SU-DHL-6 (cell line): ENCODE measurements at regions not wholly inside any gene's neighbourhood (a gene's known extent, or its start where the extent isn't known, plus 50 kb on each side); places are given as distances from the start of the nearest gene placed in this dataset.

ENCODE experiments used
- H2AFZ ChIP-seq: fragments of 200-600 bp; sonication (generic); 2 replicates; pipeline ENCODE4 v1.6.1; 2014; ENCODE audit warnings: low read depth, mild to moderate bottlenecking, moderate library complexity, mixed read lengths, antibody characterized with exemption, low read length; ENCODE audit not compliant: severe bottlenecking
- H3F3A ChIP-seq: fragments of 200-600 bp; shearing (Covaris generic); 2 replicates; pipeline ENCODE4 v1.6.0; 2016; ENCODE audit warnings: antibody characterized with exemption, mild to moderate bottlenecking; ENCODE audit not compliant: insufficient read depth
- H3K27ac ChIP-seq: fragments of 200-600 bp; sonication (generic); 2 replicates; pipeline ENCODE4 v1.5.1; 2016; ENCODE audit warnings: low read depth, mild to moderate bottlenecking, low read length, moderate library complexity, mixed read lengths
- H3K27me3 ChIP-seq: fragments of 200-600 bp; sonication (generic), shearing (Covaris generic); 2 replicates; pipeline ENCODE4 v1.6.0; 2014; ENCODE audit warnings: mild to moderate bottlenecking, low read length
- H3K36me3 ChIP-seq: fragments of 200-600 bp; sonication (generic); 2 replicates; pipeline ENCODE4 v1.6.1; 2014; ENCODE audit warnings: mild to moderate bottlenecking, low read length, mixed read lengths
- H3K4me2 ChIP-seq: fragments of 300-600, 200-600 bp; shearing (Covaris generic), sonication (generic); 2 replicates; pipeline ENCODE4 v1.6.0; 2014; ENCODE audit warnings: low read length, low read depth, mild to moderate bottlenecking; ENCODE audit not compliant: poor library complexity, severe bottlenecking
- H3K4me3 ChIP-seq: fragments of 200-600 bp; sonication (generic); 2 replicates; pipeline ENCODE4 v1.5.1; 2014; ENCODE audit warnings: antibody characterized with exemption, low read length, mild to moderate bottlenecking, mixed read lengths; ENCODE audit not compliant: insufficient read depth, poor library complexity, severe bottlenecking
- H3K79me2 ChIP-seq: fragments of 200-600 bp; sonication (generic); 2 replicates; pipeline ENCODE4 v1.6.1; 2014; ENCODE audit warnings: mild to moderate bottlenecking, low read length, moderate library complexity; ENCODE audit not compliant: insufficient read depth
- H3K9ac ChIP-seq: fragments of 200-600 bp; sonication (generic); 2 replicates; pipeline ENCODE4 v1.7.0; 2014; ENCODE audit warnings: mild to moderate bottlenecking, low read length
- H3K9me2 ChIP-seq: fragments of 200-600 bp; sonication (generic); replicated peaks from 2 replicates; pipeline ENCODE4 v1.6.1; 2014; ENCODE audit warnings: low read length; ENCODE audit not compliant: insufficient read depth
- H3K9me3 ChIP-seq: fragments of 200-600 bp; sonication (generic); 2 replicates; pipeline ENCODE4 v1.6.1; 2014; ENCODE audit warnings: low read length, mixed read lengths; ENCODE audit not compliant: insufficient read depth
- H4K20me1 ChIP-seq: fragments of 200-600 bp; sonication (generic); 2 replicates; pipeline ENCODE4 v1.6.1; 2014; ENCODE audit warnings: low read depth, mild to moderate bottlenecking, antibody characterized with exemption, low read length, moderate library complexity, mixed read lengths
- CTCF ChIP-seq: fragments of 200-600 bp; sonication (generic); IDR thresholded peaks from one replicate; pipeline ENCODE4 v1.5.1; 2017; ENCODE audit warnings: antibody characterized with exemption, mild to moderate bottlenecking, low read length, moderate library complexity; ENCODE audit not compliant: insufficient read depth, poor library complexity, severe bottlenecking
- EZH2phosphoT487 ChIP-seq: fragments of 200-600 bp; sonication (generic), shearing (Covaris generic); conservative IDR thresholded peaks from 2 replicates; pipeline ENCODE4 v1.6.1; 2018; ENCODE audit warnings: mild to moderate bottlenecking, antibody characterized with exemption, low read length, moderate library complexity, mixed read lengths

- H3K9me3 ChIP-seq: no peaks in the 10 kb centered on the region
- H3K4me3 ChIP-seq: no peak overlapping the region
- no peaks in the 10 kb centered on the region for H3K9me2 ChIP-seq
- no peaks in the 10 kb centered on the region for H3F3A ChIP-seq
- no peak overlapping the region for H2AFZ ChIP-seq
- no peak overlapping the region for H3K9ac ChIP-seq
- H3K36me3 ChIP-seq: no peaks in the 10 kb centered on the region
- no peak overlapping the region for H3K4me2 ChIP-seq
- no peaks in the 10 kb centered on the region for H3K27me3 ChIP-seq
- TF ChIP-seq CTCF (no peak), EZH2phosphoT487 (no peak)
- no peaks in the 10 kb centered on the region for H4K20me1 ChIP-seq
- no peaks in the 10 kb centered on the region for H3K79me2 ChIP-seq
- H3K27ac ChIP-seq: no peak overlapping the region
These were observed 581.0 kb upstream of the SPRY2 start for GRCh38 chr13:80921971-80922370.

- Histone ChIP-seq H3F3A (no peaks in the 10 kb centered on the region), H3K4me2 (no peak overlapping the region), H3K9me3 (no peaks in the 10 kb centered on the region), H3K4me3 (no peak overlapping the region), H4K20me1 (no peaks in the 10 kb centered on the region), H3K27ac (no peak overlapping the region), H3K79me2 (no peaks in the 10 kb centered on the region), H2AFZ (no peak overlapping the region), H3K36me3 (no peaks in the 10 kb centered on the region), H3K27me3 (no peaks in the 10 kb centered on the region), H3K9me2 (no peaks in the 10 kb centered on the region), H3K9ac (no peak overlapping the region)
- TF ChIP-seq CTCF (no peak), EZH2phosphoT487 (no peak)
These were observed 580.6 kb upstream of the SPRY2 start for GRCh38 chr13:80921541-80921940.

GRCh38 chr13:80906860-80907259 is 565.9 kb upstream of the SPRY2 start:
- TF ChIP-seq CTCF: no peak
- no peak for TF ChIP-seq EZH2phosphoT487
- Histone ChIP-seq H3K27ac (no peak overlapping the region), H3K79me2 (no peaks in the 10 kb centered on the region), H3K4me2 (no peak overlapping the region), H4K20me1 (no peaks in the 10 kb centered on the region), H3K9me2 (no peaks in the 10 kb centered on the region), H3K9ac (no peak overlapping the region), H3K9me3 (no peaks in the 10 kb centered on the region), H3K36me3 (no peaks in the 10 kb centered on the region), H3K4me3 (no peak overlapping the region), H3K27me3 (no peaks in the 10 kb centered on the region), H3F3A (no peaks in the 10 kb centered on the region), H2AFZ (no peak overlapping the region)

GRCh38 chr13:80904386-80904785 is 563.5 kb upstream of the SPRY2 start:
- H3K4me3 ChIP-seq: no peak overlapping the region
- no peaks in the 10 kb centered on the region for H3K27me3 ChIP-seq
- no peaks in the 10 kb centered on the region for H4K20me1 ChIP-seq
- no peaks in the 10 kb centered on the region for H3K9me2 ChIP-seq
- H3K27ac ChIP-seq: no peak overlapping the region
- H3K9me3 ChIP-seq: no peaks in the 10 kb centered on the region
- no peaks in the 10 kb centered on the region for H3K36me3 ChIP-seq
- no peak overlapping the region for H3K4me2 ChIP-seq
- H3K79me2 ChIP-seq: no peaks in the 10 kb centered on the region
- H2AFZ ChIP-seq: no peak overlapping the region
- H3F3A ChIP-seq: no peaks in the 10 kb centered on the region
- H3K9ac ChIP-seq: no peak overlapping the region
- TF ChIP-seq CTCF: no peak
- TF ChIP-seq EZH2phosphoT487: no peak
